Tibial nerve (tissue), 4 donors: ENCODE measurements at regions not wholly inside any gene's neighbourhood (a gene's known extent, or its start where the extent isn't known, plus 50 kb on each side); places are given as distances from the start of the nearest gene placed in this dataset.

ENCODE experiments used
- DNase-seq, 2 donors: peaks; one replicate each; pipeline ENCODE4 v3.0.0-alpha.2; 2019; ENCODE audit warnings: low spot score in 2 of 2
- H3K27ac ChIP-seq, 4 donors: fragments of 200-600 bp; sonication (generic) in 3 of 4; one replicate each; pipeline ENCODE4 v1.5.1; 2017 to 2019; ENCODE audit warnings: mild to moderate bottlenecking in 1 of 4
- H3K27me3 ChIP-seq, 2 donors: fragments of 200-600 bp; sonication (generic) in 1 of 2; one replicate each; pipeline versions ENCODE4 v1.5.1 to v1.6.0; 2017 to 2019
- H3K36me3 ChIP-seq, 3 donors: fragments of 200-600 bp; sonication (generic); one replicate each; pipeline ENCODE4 v1.5.1; 2018 to 2019
- H3K4me1 ChIP-seq, 4 donors: fragments of 200-600 bp; sonication (generic) in 3 of 4; one replicate each; pipeline ENCODE4 v1.5.1; 2017 to 2019
- H3K4me3 ChIP-seq, 4 donors: fragments of 200-600 bp; sonication (generic) in 3 of 4; one replicate each; pipeline ENCODE4 v1.5.1; 2017 to 2019; ENCODE audit warnings: mild to moderate bottlenecking in 1 of 4, moderate library complexity in 1 of 4
- H3K9me3 ChIP-seq, 4 donors: fragments of 200-600 bp; sonication (generic) in 3 of 4; one replicate each; pipeline ENCODE4 v1.5.1; 2017 to 2019
- EP300 ChIP-seq, 2 donors: sonication (generic); formaldehyde crosslinking; IDR thresholded peaks; one replicate each; pipeline ENCODE4 v1.6.1; 2017; ENCODE audit warnings: antibody characterized with exemption in 2 of 2, mild to moderate bottlenecking in 1 of 2
- POLR2A ChIP-seq, 2 donors: fragments of 450-650 bp; IDR thresholded peaks; one replicate each; pipeline ENCODE4 v1.6.1; 2017; ENCODE audit warnings: antibody characterized with exemption in 2 of 2, mild to moderate bottlenecking in 2 of 2, moderate library complexity in 2 of 2
- WGBS, 2 donors: methylation state at CpG; one replicate each; pipeline ENCODE4 v1.1.5; 2018; 5-methylcytosine and 5-hydroxymethylcytosine counted together
- TF ChIP-seq, protein P1 (sequence below), 5 experiments: fragments of 200-600 bp in 3 of 5; fragments of 450-650 bp in 2 of 5; sonication (generic) in 3 of 5; IDR thresholded peaks; one replicate each; pipeline ENCODE4 v1.5.1; 2016 to 2019; ENCODE audit warnings: antibody characterized with exemption in 5 of 5, mild to moderate bottlenecking in 3 of 5, moderate library complexity in 2 of 5

DNA sequence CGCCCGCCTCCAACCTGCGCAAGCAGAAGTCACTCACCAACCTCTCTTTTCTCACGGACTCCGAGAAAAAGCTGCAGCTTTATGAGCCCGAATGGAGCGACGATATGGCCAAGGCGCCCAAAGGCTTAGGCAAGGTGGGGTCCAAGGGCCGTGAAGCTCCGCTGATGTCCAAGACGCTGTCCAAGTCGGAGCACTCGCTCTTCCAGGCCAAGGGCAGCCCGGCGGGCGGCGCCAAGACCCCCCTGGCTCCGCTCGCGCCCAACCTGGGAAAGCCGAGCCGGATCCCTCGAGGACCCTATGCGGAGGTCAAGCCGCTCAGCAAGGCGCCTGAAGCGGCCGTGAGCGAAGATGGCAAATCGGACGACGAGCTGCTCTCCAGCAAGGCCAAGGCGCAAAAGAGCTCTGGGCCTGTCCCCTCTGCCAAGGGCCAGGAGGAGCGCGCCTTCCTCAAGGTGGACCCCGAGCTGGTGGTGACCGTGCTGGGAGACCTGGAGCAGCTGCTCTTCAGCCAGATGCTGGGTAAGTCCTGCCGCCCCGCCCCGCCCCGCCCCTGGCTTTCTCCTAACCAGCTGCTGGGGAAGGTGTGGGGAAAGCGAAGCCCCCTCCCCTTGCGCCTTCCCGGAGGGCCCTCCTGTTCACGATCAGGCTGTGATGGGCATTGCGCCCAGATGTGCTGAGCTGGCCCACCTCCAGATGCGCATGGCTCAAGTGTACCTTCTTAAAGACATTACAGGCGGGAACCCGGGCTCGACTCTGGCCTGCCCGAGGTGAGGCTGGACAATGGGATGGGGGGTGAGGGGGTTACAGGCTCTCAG lies 110.2 kb downstream of the NAV1 start:
- no peak for TF ChIP-seq EP300 (IDR thresholded peaks at IDR 0.05)
- TF ChIP-seq, protein P1, sequence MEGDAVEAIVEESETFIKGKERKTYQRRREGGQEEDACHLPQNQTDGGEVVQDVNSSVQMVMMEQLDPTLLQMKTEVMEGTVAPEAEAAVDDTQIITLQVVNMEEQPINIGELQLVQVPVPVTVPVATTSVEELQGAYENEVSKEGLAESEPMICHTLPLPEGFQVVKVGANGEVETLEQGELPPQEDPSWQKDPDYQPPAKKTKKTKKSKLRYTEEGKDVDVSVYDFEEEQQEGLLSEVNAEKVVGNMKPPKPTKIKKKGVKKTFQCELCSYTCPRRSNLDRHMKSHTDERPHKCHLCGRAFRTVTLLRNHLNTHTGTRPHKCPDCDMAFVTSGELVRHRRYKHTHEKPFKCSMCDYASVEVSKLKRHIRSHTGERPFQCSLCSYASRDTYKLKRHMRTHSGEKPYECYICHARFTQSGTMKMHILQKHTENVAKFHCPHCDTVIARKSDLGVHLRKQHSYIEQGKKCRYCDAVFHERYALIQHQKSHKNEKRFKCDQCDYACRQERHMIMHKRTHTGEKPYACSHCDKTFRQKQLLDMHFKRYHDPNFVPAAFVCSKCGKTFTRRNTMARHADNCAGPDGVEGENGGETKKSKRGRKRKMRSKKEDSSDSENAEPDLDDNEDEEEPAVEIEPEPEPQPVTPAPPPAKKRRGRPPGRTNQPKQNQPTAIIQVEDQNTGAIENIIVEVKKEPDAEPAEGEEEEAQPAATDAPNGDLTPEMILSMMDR (IDR thresholded peaks at IDR 0.05): no peak
- Histone ChIP-seq H3K27ac (peak overlapping the region in 3 of 4 donors; percentile 8 to 79 (median 63)), H3K9me3 (no peaks in the 10 kb centered on the region), H3K36me3 (no peaks in the 10 kb centered on the region), H3K27me3 (no peaks in the 10 kb centered on the region), H3K4me1 (peaks cover 0 to 50% (median 17%) of the 10 kb centered on the region in 4 donors), H3K4me3 (peak overlapping the region; percentile 17 to 60 (median 42))
- 47 to 56% methylated on average over 24 to 52 of the region's 52 CpGs for whole genome bisulfite sequencing, 2 donors
- DNase-seq: peak in 1 of 2 donors; percentile 24

DNA sequence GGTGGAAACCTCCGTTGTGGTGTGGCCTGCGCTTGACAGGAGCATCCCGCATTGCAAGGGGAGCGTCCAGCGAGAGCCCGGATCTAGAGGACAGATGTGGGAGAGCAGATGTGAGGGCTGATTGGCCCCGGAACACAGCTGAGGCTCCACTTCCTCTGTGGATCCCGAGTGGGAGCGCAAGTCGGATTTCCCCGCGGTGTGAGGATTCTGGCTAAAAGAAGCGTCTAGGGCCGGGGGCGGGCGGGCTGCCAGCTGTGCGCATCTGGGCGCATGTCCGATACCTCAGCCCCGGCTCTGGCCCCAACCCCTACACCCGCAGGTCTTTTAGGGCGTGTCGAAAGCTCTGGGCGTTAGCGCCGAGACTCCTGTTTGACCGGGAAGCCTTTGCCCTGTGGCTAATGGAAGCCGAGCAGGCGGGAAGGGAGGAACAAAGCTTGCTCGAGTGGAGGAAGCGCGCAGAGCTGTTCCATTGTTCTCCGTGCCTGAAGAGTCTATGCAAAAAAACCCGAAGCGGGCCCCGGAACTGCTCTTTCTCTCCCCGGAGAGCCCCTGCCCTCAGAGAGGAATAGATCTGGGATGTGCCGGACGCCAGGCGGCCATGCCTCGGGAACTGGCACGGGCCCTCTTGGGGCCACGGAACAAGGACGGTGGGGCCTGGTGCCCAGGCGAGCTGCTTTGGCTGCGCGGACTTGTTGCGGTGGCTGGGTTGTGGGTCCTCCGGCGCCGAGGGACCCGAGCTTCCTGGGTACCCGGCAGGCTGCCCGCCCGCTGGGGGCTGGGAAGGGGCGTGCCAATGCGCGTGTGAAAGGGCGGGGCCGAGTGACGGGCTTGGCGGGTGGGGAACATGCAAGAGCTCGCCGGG lies 111.1 kb downstream of the NAV1 start:
- Histone ChIP-seq H3K27me3 (no peaks in the 10 kb centered on the region), H3K27ac (peak overlapping the region in 3 of 4 donors; percentile 49 to 79 (median 63)), H3K9me3 (no peaks in the 10 kb centered on the region), H3K4me1 (peaks cover 0 to 54% (median 17%) of the 10 kb centered on the region in 4 donors), H3K4me3 (peak overlapping the region; percentile 27 to 60 (median 42)), H3K36me3 (no peaks in the 10 kb centered on the region)
- DNase-seq: peak; percentile 63 to 77
- TF ChIP-seq, protein P1 (IDR thresholded peaks at IDR 0.05): no peak
- TF ChIP-seq EP300 (IDR thresholded peaks at IDR 0.05) (peak in 1 of 2 donors; percentile 47), POLR2A (IDR thresholded peaks at IDR 0.05) (peak in 1 of 2 donors; percentile 41)
- WGBS, 2 donors: 32 to 35% methylated on average over 49 to 50 of the region's 64 CpGs

GRCh38 chr1:201650623-201650933 lies 111.7 kb downstream of the NAV1 start:
- H3K36me3 ChIP-seq: no peaks in the 10 kb centered on the region
- H3K4me3 ChIP-seq: peak overlapping the region; percentile 27 to 60 (median 42)
- no peaks in the 10 kb centered on the region for H3K9me3 ChIP-seq
- DNase-seq: no peak
- 36 to 46% methylated on average over 8 to 11 of the region's 11 CpGs for WGBS, 2 donors
- peaks cover 0 to 60% (median 20%) of the 10 kb centered on the region in 4 donors for H3K4me1 ChIP-seq
- H3K27me3 ChIP-seq: no peaks in the 10 kb centered on the region
- TF ChIP-seq POLR2A (IDR thresholded peaks at IDR 0.05) (no peak), EP300 (IDR thresholded peaks at IDR 0.05) (no peak)
- TF ChIP-seq, protein P1 (IDR thresholded peaks at IDR 0.05): no peak
- H3K27ac ChIP-seq: peak overlapping the region in 1 of 4 donors; percentile 79

DNA sequence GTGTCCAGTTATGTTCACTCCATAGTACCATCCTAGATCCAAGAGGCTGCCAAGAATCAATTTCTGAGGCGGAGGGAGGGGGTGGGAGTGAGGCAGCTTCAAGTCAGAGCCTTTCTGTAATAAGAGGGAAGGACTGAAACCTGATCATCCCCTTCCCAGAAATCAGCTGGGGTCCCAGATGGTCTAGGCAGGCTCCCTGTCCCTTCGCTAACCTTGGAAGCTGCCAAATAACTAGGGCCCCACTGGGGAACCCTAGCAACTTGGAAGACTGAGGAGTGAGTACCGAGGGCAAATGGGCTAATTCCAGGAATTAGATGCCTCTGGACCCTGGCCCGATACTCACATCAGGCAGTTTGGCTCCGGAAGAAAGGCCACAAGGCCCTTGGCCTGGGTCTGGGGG lies 113.3 kb downstream of the NAV1 start:
- DNase-seq: no peak
- 77 to 83% methylated on average over 5 of the region's 5 CpGs for WGBS, 2 donors
- TF ChIP-seq, protein P1 (IDR thresholded peaks at IDR 0.05): no peak
- no peak for TF ChIP-seq EP300 (IDR thresholded peaks at IDR 0.05)
- TF ChIP-seq POLR2A (IDR thresholded peaks at IDR 0.05): no peak
- H3K9me3 ChIP-seq: no peaks in the 10 kb centered on the region
- peaks cover 0 to 76% (median 29%) of the 10 kb centered on the region in 4 donors for H3K4me1 ChIP-seq
- no peaks in the 10 kb centered on the region for H3K36me3 ChIP-seq
- H3K27me3 ChIP-seq: no peaks in the 10 kb centered on the region
- H3K4me3 ChIP-seq: no peak overlapping the region
- no peak overlapping the region for H3K27ac ChIP-seq

DNA sequence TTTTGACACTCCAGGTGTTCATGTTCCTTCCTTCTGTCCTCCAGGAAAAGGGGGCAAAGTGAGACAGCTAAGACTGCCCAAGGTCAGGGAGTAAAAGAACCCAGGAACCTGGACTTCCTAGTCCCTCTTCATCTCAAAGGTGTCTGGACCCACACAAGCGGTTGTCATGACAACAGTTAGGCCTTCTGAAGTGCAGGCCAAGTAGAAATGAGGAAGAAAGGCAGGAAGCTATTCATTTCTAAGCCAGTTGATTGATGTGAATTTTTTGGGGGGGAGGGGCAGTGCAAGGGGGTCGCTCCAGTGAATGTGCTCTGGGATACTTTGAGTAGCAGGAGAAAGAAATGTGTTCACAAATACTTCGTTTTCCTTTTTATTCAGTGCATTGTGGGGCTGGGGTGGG lies 114.3 kb downstream of the NAV1 start:
- Histone ChIP-seq H3K27ac (no peak overlapping the region), H3K9me3 (no peaks in the 10 kb centered on the region), H3K36me3 (no peaks in the 10 kb centered on the region), H3K4me1 (peaks cover 0 to 70% (median 29%) of the 10 kb centered on the region in 4 donors), H3K27me3 (no peaks in the 10 kb centered on the region), H3K4me3 (no peak overlapping the region)
- no peak for DNase-seq
- TF ChIP-seq POLR2A (IDR thresholded peaks at IDR 0.05): no peak
- TF ChIP-seq, protein P1 (IDR thresholded peaks at IDR 0.05): no peak
- no peak for TF ChIP-seq EP300 (IDR thresholded peaks at IDR 0.05)
- WGBS, 2 donors: 59 to 64% methylated on average over 3 of the region's 3 CpGs
